GM12878 (cell line): ENCODE measurements at regions not wholly inside any gene's neighbourhood (a gene's known extent, or its start where the extent isn't known, plus 50 kb on each side); places are given as distances from the start of the nearest gene placed in this dataset.

Experiments used
- ATAC-seq: fragments of 200-7000 bp; cut with Tn5 transposase; 3 replicates; pipeline ENCODE4 v1.9.1; 2020; ENCODE audit warnings: mild to moderate bottlenecking, moderate library complexity
- BruUV-seq: library from RNA; stranded (reverse); fragments of 400-500 nt; replicated peaks from 2 replicates; lab custom pipeline; 2021; lab: Mats Ljungman, UMichigan
- CTCF ChIA-PET: fragments of 300-600 bp; sonication (Branson Sonifier 250); formaldehyde crosslinking; extraction: SDS; loops from one replicate; lab custom pipeline; 2021; ENCODE audit warnings: inconsistent platforms; lab: Yijun Ruan, JAX
- POLR2A ChIA-PET: fragments of 350-600 bp; formaldehyde crosslinking; extraction: SDS; loops from one replicate; lab custom pipeline; 2021; ENCODE audit warnings: inconsistent platforms; lab: Charles Lee
- RAD21 ChIA-PET: fragments of 300-600 bp; sonication (Branson Sonifier 250); formaldehyde crosslinking; loops from one replicate; lab custom pipeline; 2023; ENCODE audit warnings: antibody characterized with exemption; ENCODE audit not compliant: unreplicated experiment; lab: Charles Lee
- SMC1A ChIA-PET: fragments of 300-600 bp; sonication (Branson Sonifier 250); formaldehyde crosslinking; loops from one replicate; lab custom pipeline; 2023; ENCODE audit not compliant: unreplicated experiment, uncharacterized antibody; lab: Charles Lee
- DNase-seq: peaks from one replicate; pipeline ENCODE4 v3.0.0-alpha.2; 2011; ENCODE audit warnings: low read depth, low spot score
- FAIRE-seq: peaks from 3 replicates; lab custom pipeline; 2011; peaks lifted over from hg19 to GRCh38; lab: Jason Lieb, UNC
- H2AFZ ChIP-seq: 2 replicates; pipeline ENCODE4 v1.6.0; 2011; ENCODE audit warnings: low read depth, low read length, control low read depth; ENCODE audit not compliant: control insufficient read depth
- H3K27ac ChIP-seq: 2 replicates; pipeline ENCODE4 v1.5.1; 2011; ENCODE audit warnings: control low read depth; ENCODE audit not compliant: control insufficient read depth, insufficient read depth
- H3K27me3 ChIP-seq, 2 experiments: replicated peaks in 1 of 2; 2 replicates each; pipeline versions ENCODE4 v1.6.0 to v1.6.1; 2011; ENCODE audit warnings: low read length in 1 of 2; ENCODE audit not compliant: control insufficient read depth in 2 of 2, insufficient read depth in 2 of 2
- H3K36me3 ChIP-seq, 2 experiments: 2 replicates each; pipeline ENCODE4 v1.5.1; 2011; ENCODE audit warnings: low read length in 1 of 2; ENCODE audit not compliant: control insufficient read depth in 2 of 2, insufficient read depth in 2 of 2
- H3K4me1 ChIP-seq: 2 replicates; pipeline ENCODE4 v1.6.1; 2011; ENCODE audit warnings: mild to moderate bottlenecking, low read length, moderate library complexity, mixed read lengths; ENCODE audit not compliant: control insufficient read depth, insufficient read depth
- H3K4me2 ChIP-seq: 2 replicates; pipeline ENCODE4 v1.6.0; 2011; ENCODE audit warnings: control low read depth; ENCODE audit not compliant: control insufficient read depth, insufficient read depth
- H3K4me3 ChIP-seq: fragments of 200-600 bp; sonication (generic); 2 replicates; pipeline ENCODE4 v1.5.1; 2016
- H3K79me2 ChIP-seq: 2 replicates; pipeline ENCODE4 v1.6.0; 2011; ENCODE audit warnings: low read length; ENCODE audit not compliant: control insufficient read depth, insufficient read depth
- H3K9ac ChIP-seq: 2 replicates; pipeline ENCODE4 v1.8.0; 2011; ENCODE audit warnings: low read length, control low read depth, mixed read lengths; ENCODE audit not compliant: control insufficient read depth, insufficient read depth
- H3K9me3 ChIP-seq: replicated peaks from 3 replicates; pipeline ENCODE4 v1.5.1; 2011; ENCODE audit warnings: mild to moderate bottlenecking, low read length; ENCODE audit not compliant: control insufficient read depth, insufficient read depth
- H4K20me1 ChIP-seq: 2 replicates; pipeline ENCODE4 v1.6.0; 2011; ENCODE audit not compliant: control insufficient read depth, insufficient read depth
- ASH2L ChIP-seq: fragments of 300-600, 200-600 bp; sonication (generic); IDR thresholded peaks from 2 replicates; pipeline ENCODE4 v1.6.1; 2017; ENCODE audit warnings: low read depth, mild to moderate bottlenecking, borderline replicate concordance
- BRCA1 ChIP-seq: IDR thresholded peaks from 2 replicates; pipeline ENCODE4 v1.6.1; 2011; ENCODE audit warnings: low read depth, low read length, improper control_type of control experiment
- E4F1 ChIP-seq: fragments of 450-650 bp; IDR thresholded peaks from 2 replicates; pipeline ENCODE4 v1.6.1; 2018; ENCODE audit warnings: borderline replicate concordance, mild to moderate bottlenecking; ENCODE audit not compliant: partially characterized antibody
- EZH2 ChIP-seq: IDR thresholded peaks from 2 replicates; pipeline ENCODE4 v1.6.1; 2012; ENCODE audit warnings: low read depth, mild to moderate bottlenecking, control low read depth, inconsistent platforms, low read length, borderline replicate concordance; ENCODE audit not compliant: control insufficient read depth
- IKZF2 ChIP-seq, 2 experiments: fragments of 450-650 bp; IDR thresholded peaks; 2 replicates each; pipeline ENCODE4 v1.6.1; 2017; ENCODE audit warnings: mild to moderate bottlenecking in 2 of 2, moderate library complexity in 2 of 2
- IRF3 ChIP-seq: fragments of 450-650 bp; IDR thresholded peaks from 2 replicates; pipeline ENCODE4 v1.6.1; 2014; ENCODE audit warnings: mild to moderate bottlenecking
- KAT2A ChIP-seq: conservative IDR thresholded peaks from 2 replicates; pipeline ENCODE4 v1.6.1; 2011; ENCODE audit warnings: low read depth, low read length; ENCODE audit not compliant: control insufficient read depth
- KDM1A ChIP-seq: fragments of 200-600 bp; sonication (generic); IDR thresholded peaks from 2 replicates; pipeline ENCODE4 v1.6.1; 2016; ENCODE audit warnings: borderline replicate concordance
- MAX ChIP-seq: IDR thresholded peaks from 2 replicates; pipeline ENCODE4 v1.6.1; 2012; ENCODE audit warnings: low read depth, low read length, improper control_type of control experiment
- NR2C1 ChIP-seq: fragments of 450-650 bp; IDR thresholded peaks from 2 replicates; pipeline ENCODE4 v1.6.1; 2017; ENCODE audit warnings: antibody characterized with exemption, mild to moderate bottlenecking, moderate library complexity
- RAD21 ChIP-seq: IDR thresholded peaks from 2 replicates; pipeline ENCODE4 v1.6.1; 2011; ENCODE audit warnings: mild to moderate bottlenecking, low read depth, low read length, moderate library complexity; ENCODE audit not compliant: insufficient read depth
- RCOR1 ChIP-seq: conservative IDR thresholded peaks from 2 replicates; pipeline ENCODE4 v1.6.1; 2012; ENCODE audit warnings: low read depth, low read length, improper control_type of control experiment
- REST ChIP-seq: IDR thresholded peaks from 2 replicates; pipeline ENCODE4 v1.6.1; 2012; ENCODE audit warnings: mild to moderate bottlenecking, low read depth, low read length
- SRF ChIP-seq, 2 experiments: IDR thresholded peaks; 2 replicates each; pipeline ENCODE4 v1.6.1; 2011; ENCODE audit warnings: low read depth in 2 of 2, low read length in 2 of 2, mild to moderate bottlenecking in 1 of 2, moderate library complexity in 1 of 2
- TBL1XR1 ChIP-seq: IDR thresholded peaks from 2 replicates; pipeline ENCODE4 v1.6.1; 2012; ENCODE audit warnings: low read depth, low read length, improper control_type of control experiment
- YBX1 ChIP-seq: fragments of 450-650 bp; IDR thresholded peaks from 2 replicates; pipeline ENCODE4 v1.6.1; 2016; ENCODE audit warnings: antibody characterized with exemption
- ZBED1 ChIP-seq: IDR thresholded peaks from 2 replicates; pipeline ENCODE4 v1.6.1; 2016; ENCODE audit warnings: borderline replicate concordance
- ZZZ3 ChIP-seq: IDR thresholded peaks from 2 replicates; pipeline ENCODE4 v1.6.1; 2011; ENCODE audit warnings: low read depth; ENCODE audit not compliant: control insufficient read depth, insufficient read length
- WGBS: methylation state at CpG from one replicate; pipeline ENCODE4 v1.1.6; 2016; ENCODE audit warnings: low lambda C conversion rate; ENCODE audit not compliant: insufficient replicate concordance, insufficient coverage; ENCODE audit errors: missing lambda C conversion rate; 5-methylcytosine and 5-hydroxymethylcytosine counted together
- in situ Hi-C: fragments of 300-500 bp; cut with MboI; formaldehyde crosslinking; loops from 9 replicates; pipeline ENCODE4 v1.14.3; 2018; ENCODE audit warnings: mixed read lengths
- intact Hi-C: fragments of 100-400 bp; cut with micrococcal nuclease; formaldehyde crosslinking; loops from one replicate; pipeline ENCODE4 v1.14.2; 2022; ENCODE audit not compliant: unreplicated experiment

GRCh38 chr18:60746919-60747318 is 374.3 kb upstream of the MC4R start (continued):
- TF ChIP-seq MAX (no peak), ZZZ3 (no peak), KDM1A (no peak), BRCA1 (no peak), E4F1 (no peak)

- RAD21 ChIA-PET, result no interaction called here
- Histone ChIP-seq H2AFZ (no peak overlapping the region), H3K27ac (no peak overlapping the region), H3K4me3 (no peak overlapping the region), H3K9ac (no peak overlapping the region), H3K79me2 (no peaks in the 10 kb centered on the region), H3K36me3 (no peaks in the 10 kb centered on the region), H3K4me1 (no peaks in the 10 kb centered on the region), H3K9me3 (no peaks in the 10 kb centered on the region), H4K20me1 (no peaks in the 10 kb centered on the region), H3K4me2 (no peak overlapping the region), H3K27me3 (no peaks in the 10 kb centered on the region)
- FAIRE-seq (no peak), DNase-seq (no peak), ATAC-seq (no peak)
- BruUV-seq, result no TSS peak
- in situ Hi-C loops, result no loop called here
- intact Hi-C loops, result no loop called here
- CTCF ChIA-PET, result no interaction called here
- SMC1A ChIA-PET, result interaction anchor here (2.2 kb wide), 1 partner anchor 15 kb away, joined by 5 read pairs; no protein-coding TSS in a partner anchor
- POLR2A ChIA-PET, result no interaction called here
- WGBS, result 0% methylated on average over 3 of the region's 3 CpGs
- TF ChIP-seq TBL1XR1 (no peak), REST (no peak), ASH2L (no peak), YBX1 (no peak), RAD21 (no peak), KDM1A (no peak), RCOR1 (no peak), ZBED1 (no peak), EZH2 (no peak), KAT2A (no peak), IRF3 (no peak), NR2C1 (no peak), SRF (IDR thresholded peaks at IDR 0.05; ENCODE audit: low read depth in 2 of 2, low read length in 2 of 2) (no peak), IKZF2 (IDR thresholded peaks at IDR 0.05) (no peak)
Measured at GRCh38 chr18:60753753-60754152, 381.2 kb upstream of the MC4R start.
